B cell (primary cell): ENCODE measurements at regions not wholly inside any gene's neighbourhood (a gene's known extent, or its start where the extent isn't known, plus 50 kb on each side); places are given as distances from the start of the nearest gene placed in this dataset.

ENCODE experiments used
- CTCF ChIP-seq: fragments of 200-600 bp; IDR thresholded peaks from one replicate; pipeline ENCODE4 v1.8.0; 2022; ENCODE audit warnings: antibody characterized with exemption, mild to moderate bottlenecking
- EZH2 ChIP-seq: IDR thresholded peaks from 2 replicates; pipeline ENCODE4 v1.6.1; 2012; ENCODE audit warnings: borderline replicate concordance, low read depth, mild to moderate bottlenecking, moderate library complexity, low read length; ENCODE audit not compliant: insufficient read depth, poor library complexity, severe bottlenecking

- no peak for TF ChIP-seq CTCF
- TF ChIP-seq EZH2: no peak
These were observed 64.8 kb upstream of the ZNF85 start for GRCh38 chr19:20858218-20858617.
